GM12864 (cell line): ENCODE measurements at regions not wholly inside any gene's neighbourhood (a gene's known extent, or its start where the extent isn't known, plus 50 kb on each side); places are given as distances from the start of the nearest gene placed in this dataset.

Source experiments
- DNase-seq: peaks from one replicate; pipeline ENCODE4 v3.0.0-alpha.2; 2011; ENCODE audit warnings: low read depth
- H3K4me3 ChIP-seq: 2 replicates; pipeline ENCODE4 v1.5.1; 2011; ENCODE audit warnings: mild to moderate bottlenecking, low read depth, low read length, control low read depth
- CTCF ChIP-seq: IDR thresholded peaks from 2 replicates; pipeline ENCODE4 v1.5.1; 2011; ENCODE audit warnings: low read depth, mild to moderate bottlenecking, moderate library complexity, low read length, control low read depth, inconsistent platforms; ENCODE audit errors: missing control alignments

- H3K4me3 ChIP-seq: no peak overlapping the region
- TF ChIP-seq CTCF: peak; percentile 68
- DNase-seq: no peak
Measured at GRCh38 chr11:11789735-11790369, 51.9 kb upstream of the USP47 start.

GRCh38 chr11:11788063-11788710 is 53.6 kb upstream of the USP47 start:
- H3K4me3 ChIP-seq: no peak overlapping the region
- no peak for DNase-seq
- TF ChIP-seq CTCF: no peak

GRCh38 chr11:11787305-11788062 is 54.3 kb upstream of the USP47 start:
- H3K4me3 ChIP-seq: no peak overlapping the region
- peak; percentile 45 for DNase-seq
- TF ChIP-seq CTCF: peak; percentile 72

DNA sequence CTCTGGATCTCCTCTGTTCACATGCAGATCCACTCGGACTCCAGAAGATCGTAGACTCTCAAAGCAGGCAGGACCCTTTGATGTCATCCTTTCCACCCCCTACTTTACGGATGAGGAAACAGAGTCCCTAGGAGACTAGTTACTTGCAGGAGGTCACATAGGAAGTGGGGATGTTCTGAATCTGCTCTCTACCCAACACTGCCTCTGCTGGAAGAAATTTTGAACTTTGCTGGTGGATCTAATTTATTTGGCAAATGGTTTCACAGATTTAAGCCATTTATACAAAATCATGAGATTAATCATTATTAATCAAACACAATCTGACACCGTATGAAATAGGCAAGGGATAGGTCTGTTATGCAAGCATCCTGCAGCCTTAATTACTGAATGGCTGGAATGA is 55.0 kb upstream of the USP47 start:
- no peak overlapping the region for H3K4me3 ChIP-seq
- DNase-seq: no peak
- TF ChIP-seq CTCF: peak; percentile 27

DNA sequence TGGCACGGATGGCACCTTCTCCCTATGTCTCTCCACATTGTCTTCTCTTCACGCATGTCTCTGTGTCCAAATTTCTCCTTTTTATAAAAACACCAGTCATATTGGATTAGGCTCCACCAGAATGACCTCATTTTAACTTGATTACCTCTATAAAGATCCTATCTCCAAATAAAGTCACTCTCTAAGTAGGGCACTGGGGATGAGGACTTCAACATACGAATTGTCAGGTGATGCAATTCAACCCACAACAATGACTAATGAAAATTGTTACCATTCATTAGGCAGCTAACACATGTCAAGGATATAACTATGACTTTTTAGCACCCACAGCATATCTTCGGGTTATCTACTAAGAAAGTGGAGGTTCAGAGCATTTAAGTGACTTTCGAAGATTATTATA is 55.5 kb upstream of the USP47 start:
- no peak for TF ChIP-seq CTCF
- H3K4me3 ChIP-seq: no peak overlapping the region
- no peak for DNase-seq

GRCh38 chr11:11782532-11783110 is 59.2 kb upstream of the USP47 start:
- TF ChIP-seq CTCF: no peak
- DNase-seq: no peak
- no peak overlapping the region for H3K4me3 ChIP-seq
